GM23248 (cell line): ENCODE measurements at regions not wholly inside any gene's neighbourhood (a gene's known extent, or its start where the extent isn't known, plus 50 kb on each side); places are given as distances from the start of the nearest gene placed in this dataset.

Experiments
- EZH2 ChIP-seq: fragments of 200-600 bp; sonication (generic); IDR thresholded peaks from 2 replicates; pipeline ENCODE4 v1.6.1; 2018; ENCODE audit warnings: antibody characterized with exemption, mild to moderate bottlenecking; ENCODE audit not compliant: insufficient read depth, poor library complexity, severe bottlenecking
- EZH2phosphoT487 ChIP-seq: fragments of 200-600 bp; sonication (generic); IDR thresholded peaks from 2 replicates; pipeline ENCODE4 v1.6.1; 2018; ENCODE audit warnings: antibody characterized with exemption, moderate library complexity, mild to moderate bottlenecking, low read depth; ENCODE audit not compliant: insufficient read depth

DNA sequence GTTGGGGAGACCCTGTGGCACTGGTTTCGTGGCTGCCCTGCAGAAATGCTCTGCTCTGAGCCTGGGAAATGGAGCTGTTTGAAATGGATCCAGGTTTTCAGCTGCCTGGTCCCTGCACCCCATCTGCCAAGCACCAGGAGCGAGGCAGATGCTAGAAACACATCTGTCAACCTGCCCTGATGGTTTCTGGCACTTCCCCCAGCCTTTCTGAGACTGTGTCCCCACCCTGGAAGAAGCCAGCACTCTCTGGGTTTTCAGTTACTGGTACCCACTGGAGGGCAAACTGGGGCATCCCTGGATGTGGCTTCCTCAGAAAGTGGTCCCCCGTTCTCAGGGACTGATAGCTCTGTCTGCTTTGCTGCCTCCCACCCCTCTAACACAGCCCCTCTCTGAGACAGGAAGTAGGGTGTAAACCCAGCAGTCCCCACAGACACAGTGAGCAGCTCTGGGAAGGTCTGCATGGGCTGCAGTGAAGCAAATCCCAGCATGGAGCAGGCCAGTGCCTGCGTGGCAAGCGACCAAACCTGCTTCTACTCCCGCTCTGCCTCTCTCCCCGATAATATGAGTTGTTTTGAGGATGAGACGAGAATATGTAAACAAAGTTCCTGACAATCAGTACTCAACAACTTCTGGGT lies 54.2 kb upstream of the MAFB start:
- TF ChIP-seq EZH2 (no peak), EZH2phosphoT487 (no peak)
